HG02678 (cell line): ENCODE measurements at regions not wholly inside any gene's neighbourhood (a gene's known extent, or its start where the extent isn't known, plus 50 kb on each side); places are given as distances from the start of the nearest gene placed in this dataset.
A peak's percentile ranks its signal among the peaks of the same experiment; 100 is the strongest.
"Not testable (repeated sequence)": the region's sequence is repeated elsewhere in the genome, so short reads cannot be mapped to it uniquely, and the experiment has no call there.

Experiments used
- ATAC-seq: cut with Tn5 transposase; IDR thresholded peaks from one replicate; pipeline ENCODE4 v1.9.1; 2021; ENCODE audit warnings: mild to moderate bottlenecking, moderate library complexity; ENCODE audit not compliant: unreplicated experiment

GRCh38 chr10:9158675-9159074, 1104.2 kb downstream of the GATA3 start:
- no peak for ATAC-seq

DNA sequence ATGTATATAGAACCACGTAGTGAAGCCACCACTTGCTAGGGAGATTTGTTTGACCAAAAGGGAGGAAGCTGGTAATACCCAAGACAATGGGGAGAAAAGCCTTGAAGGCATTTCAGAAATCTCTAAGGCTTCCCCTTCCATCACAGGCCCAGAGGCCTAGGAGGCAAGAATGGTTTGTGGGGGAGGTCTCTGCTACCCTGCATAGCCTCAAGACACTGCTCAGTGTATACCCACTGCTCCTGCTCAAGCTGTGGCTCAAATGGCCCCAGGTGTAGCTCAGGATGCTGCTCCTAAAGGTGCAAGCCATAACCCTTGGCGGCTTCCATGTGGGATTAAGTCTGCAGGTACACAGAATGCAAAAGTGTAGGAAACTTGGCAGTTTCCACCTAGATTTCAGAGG, 1105.8 kb downstream of the GATA3 start:
- ATAC-seq, result no peak

- ATAC-seq, result no peak
Observed at GRCh38 chr10:9163699-9164098, 1109.2 kb downstream of the GATA3 start.

GRCh38 chr10:9166770-9167169, 1112.3 kb downstream of the GATA3 start:
- ATAC-seq, result no peak

DNA sequence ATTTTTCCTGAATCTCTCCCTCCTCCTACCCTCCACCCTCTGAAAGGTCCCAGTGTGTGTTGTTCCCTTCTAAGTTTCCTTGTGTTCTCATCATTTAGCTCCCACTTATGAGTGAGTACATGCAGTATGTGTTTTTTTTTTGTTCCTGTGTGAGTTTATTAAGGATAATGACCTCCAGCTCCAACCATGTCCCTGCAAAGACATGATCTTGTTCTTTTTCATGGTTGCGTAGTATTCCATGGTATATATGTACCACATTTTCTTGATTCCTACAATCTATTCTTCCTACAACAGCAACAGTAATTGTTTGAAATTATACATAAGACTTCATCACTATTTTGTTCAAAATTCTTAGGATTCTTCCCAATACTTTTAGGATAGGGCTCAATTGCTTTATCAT, 1117.8 kb downstream of the GATA3 start:
- no peak for ATAC-seq

DNA sequence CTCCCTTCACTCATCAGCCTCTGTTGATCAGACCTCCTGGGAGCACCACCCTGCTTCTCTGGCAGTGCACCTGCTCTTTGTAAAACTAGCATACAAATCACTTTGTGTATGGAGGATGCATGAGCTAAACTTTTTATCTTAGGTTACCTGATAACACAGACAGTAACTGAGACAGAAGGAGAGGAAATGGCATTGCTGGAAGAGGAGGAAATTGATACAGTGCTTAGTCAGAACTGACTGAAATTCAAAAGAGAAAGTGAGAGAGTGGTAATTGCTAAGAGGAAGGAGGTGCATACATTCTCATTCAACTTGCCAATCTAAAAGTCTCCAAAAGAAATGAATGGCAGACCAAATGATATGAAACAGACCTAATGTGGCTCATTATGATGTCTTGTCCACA, 1120.7 kb downstream of the GATA3 start:
- ATAC-seq, result no peak

DNA sequence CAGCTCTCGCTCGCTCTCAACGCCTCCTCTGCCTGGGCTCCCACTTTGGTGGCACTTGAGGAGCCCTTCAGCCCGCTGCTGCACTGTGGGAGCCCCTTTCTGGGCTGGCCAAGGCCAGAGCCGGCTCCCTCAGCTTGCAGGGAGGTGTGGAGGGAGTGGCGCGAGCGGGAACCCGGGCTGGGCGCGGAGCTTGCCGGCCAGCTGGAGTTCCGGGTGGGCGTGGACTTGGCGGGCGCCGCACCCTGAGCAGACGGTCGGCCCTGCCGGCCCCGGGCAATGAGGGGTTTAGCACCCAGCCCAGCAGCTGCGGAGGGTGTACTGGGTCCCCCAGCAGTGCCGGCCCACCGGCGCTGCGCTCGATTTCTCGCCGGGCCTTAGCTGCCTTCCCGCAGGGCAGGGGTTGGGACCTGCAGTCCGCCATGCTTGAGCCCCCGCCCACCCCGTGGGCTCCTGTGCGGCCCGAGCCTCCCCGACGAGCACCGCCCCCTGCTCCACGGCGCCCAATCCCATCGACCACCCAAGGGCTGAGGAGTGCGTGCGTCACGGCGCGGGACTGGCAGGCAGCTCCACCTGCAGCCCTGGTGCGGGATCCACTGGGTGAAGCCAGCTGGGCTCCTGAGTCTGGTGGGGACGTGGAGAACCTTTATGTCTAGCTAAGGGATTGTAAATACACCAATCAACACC, 1128.9 kb downstream of the GATA3 start:
- not testable (repeated sequence) for ATAC-seq

GRCh38 chr10:9188022-9188810, 1133.7 kb downstream of the GATA3 start:
- ATAC-seq, result no peak

DNA sequence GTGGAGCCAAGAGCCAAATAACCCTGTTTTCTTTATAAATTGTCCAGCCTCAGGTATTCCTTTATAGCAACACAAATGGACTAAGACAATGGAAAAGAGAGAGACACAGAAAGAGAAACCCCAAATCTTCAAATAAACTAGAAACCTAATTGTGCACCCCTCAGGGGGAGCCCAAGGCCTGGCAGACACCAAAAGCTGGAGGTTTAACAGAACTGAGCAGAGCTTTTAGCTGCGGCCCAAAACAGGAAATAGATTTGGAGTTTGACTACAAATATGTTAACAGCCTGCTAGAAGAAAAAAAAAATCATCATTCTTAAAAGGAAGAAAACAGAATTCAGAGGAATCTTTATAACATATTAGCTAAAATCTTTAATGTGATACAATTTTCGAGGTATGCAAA, 1135.0 kb downstream of the GATA3 start:
- ATAC-seq, result no peak

DNA sequence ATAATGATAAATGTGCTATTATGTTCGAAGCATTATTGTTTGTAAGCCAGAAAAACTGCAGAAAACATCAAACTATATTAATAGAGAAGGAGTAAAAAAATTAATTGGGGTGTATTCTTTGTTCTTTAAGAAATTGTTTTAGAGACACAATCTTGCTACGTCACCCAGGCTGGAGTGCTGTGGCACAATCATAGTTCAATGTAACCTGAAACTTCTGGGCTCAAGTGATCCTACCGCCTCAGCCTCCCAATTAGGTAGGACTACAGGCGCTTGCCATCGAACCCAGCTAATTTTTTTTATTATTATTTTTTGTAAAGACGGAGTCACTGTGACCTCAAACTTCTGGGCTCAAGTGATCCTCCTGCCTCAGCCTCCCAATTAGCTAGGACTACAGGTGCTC, 1138.6 kb downstream of the GATA3 start:
- no peak for ATAC-seq

DNA sequence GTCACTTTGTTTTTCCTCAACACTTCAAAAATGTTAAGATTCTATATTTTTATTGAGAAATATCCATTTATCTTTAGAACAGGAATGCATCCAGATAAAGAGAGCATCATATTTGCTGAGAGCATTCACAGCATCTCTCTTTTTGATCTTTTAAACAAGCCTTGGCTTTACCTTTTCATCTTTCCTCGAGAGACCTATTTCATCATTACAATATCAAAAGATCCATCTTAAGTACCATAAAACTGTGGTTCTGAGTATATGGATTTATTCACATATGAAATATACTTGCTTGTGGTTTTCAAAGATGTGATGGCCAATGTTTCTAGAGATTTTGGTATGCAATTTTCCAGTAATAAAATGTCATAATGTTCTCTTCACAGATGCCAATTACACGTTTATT, 1140.9 kb downstream of the GATA3 start:
- ATAC-seq, result no peak

DNA sequence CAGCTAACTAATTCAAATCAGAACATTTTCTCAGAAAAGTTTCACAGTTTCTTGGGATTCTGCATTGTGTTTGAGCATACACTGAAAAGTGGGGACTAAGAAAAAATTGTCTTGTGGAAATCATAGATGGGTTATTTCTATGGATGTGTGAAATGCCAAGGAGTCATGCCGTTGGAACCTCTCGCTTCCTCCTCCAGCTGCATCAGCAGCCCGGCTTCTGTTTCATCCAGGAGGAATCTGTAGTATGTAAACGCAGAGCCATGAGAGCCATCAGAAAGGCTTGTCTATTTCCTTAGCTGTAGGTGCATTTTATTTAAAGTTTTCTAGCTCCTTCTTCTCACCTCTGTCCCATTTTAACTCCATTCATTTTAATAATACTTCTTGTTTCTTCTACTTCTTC, 1144.1 kb downstream of the GATA3 start:
- no peak for ATAC-seq

DNA sequence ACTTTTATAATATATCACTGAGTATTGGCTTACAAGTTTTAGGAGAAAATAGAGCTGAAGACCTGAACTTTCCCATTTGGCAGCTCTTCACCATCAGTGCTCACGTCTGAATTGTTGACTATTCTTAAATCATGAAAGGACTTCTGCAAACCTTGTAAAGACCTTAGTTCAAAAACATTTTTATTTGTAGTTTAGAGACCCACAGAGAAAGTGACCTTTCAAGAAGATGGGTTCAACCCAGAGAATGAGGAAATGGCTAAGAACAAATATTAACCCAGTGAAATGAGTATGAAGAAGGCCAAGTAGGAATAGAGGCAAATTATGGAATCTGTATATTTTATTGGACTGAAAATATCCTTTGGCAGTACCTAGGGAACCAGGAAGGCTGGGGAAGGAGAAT, 1151.1 kb downstream of the GATA3 start:
- ATAC-seq, result no peak

DNA sequence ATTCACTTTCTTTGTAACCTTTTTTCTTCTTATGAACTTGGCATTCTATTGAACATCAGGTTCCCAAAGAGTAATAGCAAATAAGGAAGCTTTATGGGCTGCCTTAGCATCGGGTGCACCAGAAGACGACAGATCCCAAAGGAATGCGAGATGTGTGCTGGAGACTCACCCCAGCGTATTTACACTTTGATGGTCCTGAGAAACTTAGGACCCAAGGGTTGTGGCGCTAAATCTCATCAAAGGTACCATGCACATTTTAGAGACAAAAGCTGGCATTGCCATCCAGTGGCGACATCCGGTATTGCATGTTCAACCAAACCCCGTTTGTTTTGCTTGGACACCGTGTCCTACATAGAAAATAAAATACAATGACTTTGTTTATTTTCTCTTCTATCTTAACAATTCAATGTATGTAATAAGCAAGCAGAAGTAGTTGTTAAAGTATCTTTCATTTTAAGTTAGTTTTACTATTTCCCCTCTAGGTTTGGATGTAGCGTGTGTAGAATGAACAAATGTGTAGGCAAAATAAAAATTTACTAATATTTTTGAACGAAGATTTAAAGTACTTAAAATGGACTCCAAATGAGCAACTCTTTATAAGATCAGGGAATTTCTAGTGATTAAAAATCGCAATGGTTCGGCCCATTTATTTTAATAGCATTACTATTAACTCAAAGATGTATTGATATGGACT, 1154.8 kb downstream of the GATA3 start:
- ATAC-seq, result peak; percentile 91

- ATAC-seq, result no peak
Observed at GRCh38 chr10:9211228-9211627, 1156.7 kb downstream of the GATA3 start.

GRCh38 chr10:9214618-9215017, 1160.1 kb downstream of the GATA3 start:
- ATAC-seq, result no peak

DNA sequence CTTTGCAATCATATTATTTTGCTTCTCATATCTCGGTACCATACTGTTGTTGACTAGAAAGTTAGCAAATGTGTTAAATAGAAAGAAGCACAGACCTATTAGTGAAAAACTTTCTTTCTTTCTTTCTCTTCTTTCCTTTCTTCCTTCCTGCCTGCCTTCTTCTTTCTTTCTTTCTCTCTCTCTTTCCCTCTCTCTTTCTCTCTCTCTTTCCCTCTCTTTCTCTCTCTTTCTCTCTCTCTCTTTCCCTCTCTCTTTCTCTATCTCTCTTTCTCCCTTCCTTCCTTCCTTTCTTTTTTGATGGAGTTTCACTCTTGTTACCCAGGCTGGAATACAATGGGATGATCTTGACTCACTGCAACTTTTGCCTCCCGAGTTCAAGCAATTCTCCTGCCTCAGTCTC, 1160.6 kb downstream of the GATA3 start:
- ATAC-seq, result no peak

DNA sequence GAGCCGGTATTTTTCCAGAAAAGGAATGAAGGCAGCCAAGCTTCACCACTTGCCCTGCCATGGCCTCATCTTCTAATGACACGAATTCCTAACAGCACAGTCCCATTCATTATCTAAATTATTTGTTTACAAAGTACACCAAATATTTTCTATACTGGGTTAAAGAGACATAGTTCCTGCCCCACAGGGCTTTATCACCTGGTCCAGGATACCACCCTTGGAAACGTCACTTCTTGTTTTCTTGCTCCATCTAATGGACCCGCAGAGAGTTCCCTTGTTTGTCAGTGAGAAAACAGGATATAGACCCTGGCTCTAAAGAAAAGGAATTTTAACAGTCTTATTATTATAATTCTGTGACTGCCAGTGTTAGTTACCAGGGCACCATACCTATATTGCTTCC, 1165.4 kb downstream of the GATA3 start:
- ATAC-seq, result no peak

GRCh38 chr10:9222917-9223316, 1168.4 kb downstream of the GATA3 start:
- ATAC-seq, result no peak

- ATAC-seq, result no peak
Observed at GRCh38 chr10:9227679-9228365, 1173.3 kb downstream of the GATA3 start.

DNA sequence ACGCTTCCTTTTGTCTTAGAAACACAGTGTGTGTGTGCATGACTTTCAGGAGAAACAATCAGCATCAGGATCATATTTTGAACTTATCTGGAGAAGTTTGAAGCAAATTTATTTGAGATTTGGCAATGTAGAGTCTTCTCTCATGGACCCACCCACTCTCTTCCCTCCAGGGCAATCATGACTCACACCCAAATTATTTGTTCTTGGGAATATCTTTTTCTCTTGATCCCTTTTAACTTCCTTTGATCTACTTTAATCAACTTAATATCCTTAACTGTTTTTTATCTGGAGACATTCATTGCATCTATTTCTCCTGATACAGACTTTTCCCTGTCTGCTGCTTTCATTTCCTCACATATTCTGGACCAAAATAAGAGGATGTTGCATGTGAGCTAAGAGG, 1174.3 kb downstream of the GATA3 start:
- ATAC-seq, result no peak
